Urothelium cell line (cell line): ENCODE measurements at regions not wholly inside any gene's neighbourhood (a gene's known extent, or its start where the extent isn't known, plus 50 kb on each side); places are given as distances from the start of the nearest gene placed in this dataset.

Experiments used
- DNase-seq: peaks from one replicate; pipeline ENCODE4 v3.0.0; 2011; ENCODE audit warnings: low spot score, mixed read lengths
- FAIRE-seq: peaks from 2 replicates; lab custom pipeline; 2011; peaks lifted over from hg19 to GRCh38; lab: Jason Lieb, UNC

DNA sequence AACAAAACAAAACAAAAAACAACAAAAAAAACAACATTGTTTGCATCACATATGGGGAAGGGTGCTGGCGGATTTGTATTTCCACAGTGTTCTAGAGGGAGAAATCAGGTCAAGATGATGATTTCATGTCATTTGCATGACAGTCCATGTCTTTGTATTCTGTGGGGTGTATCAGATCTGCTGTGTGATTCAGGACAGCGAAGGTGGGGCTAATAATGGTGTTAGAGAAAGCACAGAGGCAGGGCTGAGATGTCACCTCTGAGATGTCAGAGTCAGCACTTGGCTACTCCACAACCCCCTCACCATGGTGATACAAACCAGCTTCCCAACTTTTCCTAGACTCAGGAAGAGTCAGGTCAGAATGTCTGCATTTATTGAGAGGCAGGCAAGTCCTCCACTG, 543.2 kb downstream of the BCL11B start:
- FAIRE-seq (no peak), DNase-seq (no peak)

GRCh38 chr14:98731286-98731685, 540.7 kb downstream of the BCL11B start:
- DNase-seq (no peak), FAIRE-seq (no peak)

DNA sequence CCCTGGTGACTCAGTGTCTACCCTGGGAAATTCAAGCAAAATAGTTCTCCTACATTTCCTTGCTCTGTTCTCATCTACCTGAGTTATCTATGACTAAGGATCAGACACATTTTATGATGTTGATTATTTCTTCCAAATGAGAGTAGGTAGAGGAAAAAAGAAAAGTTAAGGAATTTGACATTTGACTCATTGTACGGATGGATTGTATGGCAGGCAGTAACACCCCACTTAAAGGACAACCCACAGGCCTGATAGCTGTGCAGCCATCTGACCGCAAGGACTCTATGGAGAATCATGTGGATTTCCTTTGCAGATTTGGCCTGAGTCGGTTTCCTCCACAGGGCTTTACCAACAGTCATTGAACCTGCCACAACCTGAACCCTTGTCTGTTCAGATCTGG, 540.3 kb downstream of the BCL11B start:
- DNase-seq (no peak), FAIRE-seq (no peak)

DNA sequence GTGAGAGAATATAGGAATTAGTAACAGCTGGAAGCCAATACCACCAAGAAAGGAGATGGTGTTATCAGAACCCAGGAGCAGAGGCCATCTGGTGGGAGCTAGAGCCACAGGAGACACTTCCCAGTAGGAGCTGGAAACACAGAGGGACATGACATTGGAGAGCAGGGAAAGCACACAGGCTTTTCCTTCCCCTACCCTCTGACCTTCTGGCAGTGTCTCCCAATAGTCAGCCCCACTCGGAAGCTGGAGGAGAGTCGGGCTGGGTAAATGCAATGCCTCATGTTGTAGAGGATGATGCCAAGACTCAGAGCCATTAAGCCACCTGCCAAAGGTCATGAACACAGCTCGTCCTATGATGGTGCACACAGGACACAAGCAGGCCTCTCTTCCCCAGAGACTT, 538.5 kb downstream of the BCL11B start:
- FAIRE-seq = no peak
- no peak for DNase-seq

- FAIRE-seq (no peak), DNase-seq (no peak)
Observed at GRCh38 chr14:98736701-98737338, 535.2 kb downstream of the BCL11B start.

DNA sequence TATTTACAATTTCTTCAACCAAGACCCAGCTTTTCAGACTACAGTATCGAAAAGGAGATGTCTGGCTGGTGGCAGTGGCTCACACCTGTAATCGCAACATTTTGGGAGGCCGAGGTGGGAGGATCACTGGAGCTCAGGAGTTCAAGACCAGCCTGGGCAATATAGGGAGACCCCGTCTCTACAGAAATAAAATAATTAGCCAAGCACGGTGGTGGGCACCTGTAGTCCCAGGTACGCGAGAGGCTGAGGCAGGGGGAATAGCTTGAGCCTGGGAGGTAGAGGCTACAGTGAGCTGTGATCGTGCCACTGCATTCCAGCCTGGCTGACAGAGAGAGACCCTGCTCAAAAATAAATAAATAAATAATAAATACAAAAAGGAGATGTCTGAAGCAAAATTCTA, 530.5 kb downstream of the BCL11B start:
- FAIRE-seq = no peak
- no peak for DNase-seq

DNA sequence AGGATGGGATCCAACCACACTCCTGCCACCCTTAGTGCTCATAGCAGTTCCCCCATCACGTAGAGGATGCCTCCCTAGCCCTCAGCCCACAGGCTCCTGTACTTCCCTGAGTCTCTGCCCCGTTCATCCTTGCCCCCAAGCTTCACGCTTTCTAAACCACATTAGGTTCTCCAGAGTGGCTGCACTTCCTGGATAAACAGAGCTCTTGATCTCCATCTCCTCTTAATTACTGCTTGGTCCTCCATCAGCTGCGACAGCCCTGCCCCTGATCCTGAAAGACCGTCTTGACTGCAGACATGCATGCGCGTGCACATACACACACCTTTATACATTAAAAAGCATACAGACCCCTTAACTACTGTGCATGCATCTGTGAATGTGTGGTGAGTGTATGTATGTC, 530.0 kb downstream of the BCL11B start:
- FAIRE-seq = no peak
- no peak for DNase-seq

DNA sequence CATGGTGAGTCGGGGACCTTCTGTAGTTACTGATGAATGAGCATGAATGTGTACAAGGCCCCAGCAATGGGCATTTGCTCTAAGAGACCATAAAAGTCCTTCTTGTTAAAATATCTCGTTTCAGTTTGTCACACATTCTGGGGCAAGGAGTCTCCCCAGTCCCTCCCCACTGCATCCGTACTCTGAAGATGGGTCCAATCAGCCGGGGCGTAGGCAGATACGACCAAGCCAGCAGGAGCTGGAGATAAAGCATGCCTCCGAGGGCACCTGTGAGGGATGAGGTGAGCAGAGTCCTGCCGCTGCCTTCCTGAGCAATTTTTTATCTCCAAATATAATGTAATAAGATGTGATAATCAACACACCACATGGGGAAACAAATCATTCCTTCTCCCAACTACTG, 528.5 kb downstream of the BCL11B start:
- DNase-seq (no peak), FAIRE-seq (no peak)

- FAIRE-seq = no peak
- DNase-seq = no peak
Observed at GRCh38 chr14:98748966-98749365, 523.0 kb downstream of the BCL11B start.

GRCh38 chr14:98751110-98751509, 520.9 kb downstream of the BCL11B start:
- FAIRE-seq = no peak
- DNase-seq = no peak

GRCh38 chr14:98752660-98753059, 519.3 kb downstream of the BCL11B start:
- FAIRE-seq = no peak
- DNase-seq = no peak

DNA sequence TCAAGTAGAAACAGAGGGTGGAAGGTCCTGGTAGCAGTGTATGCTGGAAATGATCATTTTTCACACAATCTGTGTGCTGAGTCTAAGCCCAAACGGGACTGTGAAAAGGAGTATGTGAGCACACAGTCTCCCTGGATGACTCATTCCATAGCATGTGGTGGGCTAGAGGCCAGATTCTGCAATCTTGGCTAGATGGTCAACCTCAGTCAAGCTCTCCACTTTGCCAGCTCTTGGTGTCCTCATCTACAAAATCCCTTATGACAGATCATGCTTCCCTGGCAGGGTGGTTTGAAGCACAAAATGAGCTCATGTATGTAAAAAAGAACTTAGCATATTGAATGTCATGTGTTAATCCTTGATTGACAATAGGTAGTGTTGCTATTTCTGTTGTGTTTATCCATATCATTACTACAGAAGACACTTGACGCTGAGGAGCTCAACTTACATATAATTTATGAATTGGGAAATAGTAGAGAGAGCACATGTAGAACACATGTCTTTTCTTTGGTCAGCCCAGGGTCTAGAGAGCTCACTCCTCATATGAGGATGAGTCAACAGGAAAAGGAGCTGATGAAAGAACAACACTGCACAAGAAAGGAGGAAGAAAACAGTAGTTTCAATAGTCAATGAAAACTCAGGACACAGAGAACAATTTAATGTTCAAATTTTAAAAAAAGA, 517.5 kb downstream of the BCL11B start:
- FAIRE-seq (no peak), DNase-seq (no peak)

- FAIRE-seq = no peak
Observed at GRCh38 chr14:98756749-98757148, 515.2 kb downstream of the BCL11B start.

GRCh38 chr14:98758440-98758839, 513.6 kb downstream of the BCL11B start:
- FAIRE-seq (no peak), DNase-seq (no peak)

More at GRCh38 chr14:98756749-98757148, 515.2 kb downstream of the BCL11B start:
- DNase-seq = no peak

DNA sequence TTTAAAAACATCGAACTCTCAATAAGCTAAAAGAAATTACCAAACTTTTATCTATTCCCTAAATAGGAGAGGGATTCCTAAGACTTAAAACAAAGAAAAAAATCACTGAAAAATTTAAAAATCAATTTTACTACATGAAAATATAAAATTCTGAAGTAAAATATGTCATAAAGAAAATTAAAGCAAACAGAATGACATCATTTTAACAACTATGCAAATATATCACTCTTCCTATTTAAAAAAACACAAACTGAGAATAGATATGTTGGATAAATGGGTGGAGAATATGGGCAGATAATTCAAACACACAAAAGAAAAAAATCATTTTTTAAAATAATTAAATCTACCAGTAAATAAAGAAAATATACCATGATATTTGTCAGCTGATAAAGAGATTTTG, 510.0 kb downstream of the BCL11B start:
- FAIRE-seq = no peak
- DNase-seq = no peak

DNA sequence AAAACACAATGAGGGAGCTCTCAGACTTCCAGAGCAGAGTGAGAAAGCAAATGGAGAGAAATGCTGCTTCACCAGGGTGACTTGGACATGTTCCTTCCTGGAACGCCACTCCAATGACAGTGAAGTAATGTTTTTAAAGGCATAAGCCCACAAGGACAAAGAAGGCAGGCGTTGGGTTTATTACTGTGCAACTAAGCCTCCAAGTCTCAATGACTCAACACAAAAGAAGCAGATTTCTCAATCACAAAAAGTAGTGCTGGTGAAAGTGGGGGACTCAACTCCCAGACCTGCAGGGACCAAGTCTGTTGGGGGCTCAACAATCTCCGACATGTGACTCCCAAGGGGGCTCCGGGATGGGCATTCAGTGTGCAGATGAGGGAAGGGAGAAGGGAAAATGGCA, 505.2 kb downstream of the BCL11B start:
- FAIRE-seq (no peak), DNase-seq (peak; percentile 9)

DNA sequence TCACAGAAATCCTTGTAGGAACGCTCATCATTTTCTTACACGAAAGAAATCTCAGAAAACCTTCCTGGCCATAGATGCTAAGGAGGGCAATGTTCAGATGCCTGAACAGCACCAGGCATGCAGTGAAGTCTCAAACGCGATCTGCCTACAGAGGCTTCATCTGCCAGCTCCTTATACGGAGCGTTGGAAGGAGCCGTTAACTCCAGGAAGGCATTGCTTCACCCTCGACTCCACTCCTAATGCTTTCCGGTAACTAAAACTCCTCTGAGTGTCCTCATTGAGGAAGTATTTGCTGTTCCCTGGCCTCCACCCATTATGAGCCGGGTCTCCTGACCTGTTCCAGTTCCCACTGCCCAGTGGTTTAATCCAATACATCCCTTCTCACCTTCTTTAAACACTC, 502.7 kb downstream of the BCL11B start:
- FAIRE-seq (no peak), DNase-seq (no peak)

DNA sequence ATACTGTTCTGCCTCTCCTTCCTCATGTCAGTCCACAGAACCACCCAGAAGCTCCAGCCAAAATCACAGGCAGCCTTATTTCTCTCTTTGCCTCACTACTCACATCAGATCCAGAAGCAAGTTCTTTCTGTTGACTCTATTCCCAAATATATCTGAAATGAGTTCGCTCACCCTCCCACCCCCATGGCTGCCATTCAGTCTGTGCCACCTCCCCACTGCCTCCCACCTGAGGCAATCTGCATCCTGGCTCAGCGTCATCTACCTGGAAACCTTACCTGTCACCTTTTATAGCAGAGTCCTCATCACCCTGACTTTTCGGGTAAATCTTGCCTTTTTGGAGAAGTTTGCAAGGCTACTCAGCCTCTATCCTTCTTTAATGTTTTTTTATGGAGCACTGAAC, 501.8 kb downstream of the BCL11B start:
- FAIRE-seq = no peak
- no peak for DNase-seq

DNA sequence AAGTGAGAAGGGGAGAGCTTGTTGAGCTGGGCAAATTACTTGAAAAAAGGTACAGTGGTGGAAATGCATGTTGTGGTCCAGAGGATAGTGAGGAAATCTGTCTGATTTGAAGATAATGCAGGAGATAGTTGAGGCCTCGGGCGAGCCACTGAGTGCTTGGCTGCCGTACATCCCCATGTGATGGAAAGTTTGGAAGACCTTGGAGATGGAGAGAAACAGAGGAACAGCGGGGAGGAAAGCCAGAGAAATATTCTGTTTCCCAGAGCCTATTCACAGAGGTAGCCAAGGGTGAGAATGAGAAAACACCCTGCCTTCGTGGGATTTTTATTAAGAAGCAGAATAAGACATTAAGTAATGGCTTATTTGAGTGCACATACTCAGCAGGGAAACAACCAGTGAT, 498.2 kb downstream of the BCL11B start:
- DNase-seq (no peak), FAIRE-seq (no peak)

- FAIRE-seq = no peak
- DNase-seq = no peak
Observed at GRCh38 chr14:98775892-98776291, 496.1 kb downstream of the BCL11B start.

DNA sequence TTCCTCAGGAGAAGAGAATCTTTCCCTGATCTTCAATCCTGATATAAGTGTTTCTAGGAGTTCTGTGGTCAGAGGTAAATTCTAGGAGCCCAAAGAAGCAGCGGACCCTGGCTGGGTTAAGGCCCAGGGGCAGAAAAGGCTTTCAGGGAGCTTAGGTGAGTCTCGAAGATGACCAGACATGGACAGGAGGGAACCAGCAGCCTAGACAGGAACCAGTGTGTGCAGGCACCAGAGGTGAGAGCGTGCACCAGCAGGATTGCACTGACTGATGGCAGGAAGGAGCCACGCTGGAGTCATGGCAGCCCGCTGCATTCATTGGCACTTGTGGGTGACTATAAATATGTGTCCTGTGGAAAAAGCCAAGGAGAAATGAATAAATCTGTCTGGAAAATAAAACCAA, 489.9 kb downstream of the BCL11B start:
- DNase-seq (no peak), FAIRE-seq (no peak)

DNA sequence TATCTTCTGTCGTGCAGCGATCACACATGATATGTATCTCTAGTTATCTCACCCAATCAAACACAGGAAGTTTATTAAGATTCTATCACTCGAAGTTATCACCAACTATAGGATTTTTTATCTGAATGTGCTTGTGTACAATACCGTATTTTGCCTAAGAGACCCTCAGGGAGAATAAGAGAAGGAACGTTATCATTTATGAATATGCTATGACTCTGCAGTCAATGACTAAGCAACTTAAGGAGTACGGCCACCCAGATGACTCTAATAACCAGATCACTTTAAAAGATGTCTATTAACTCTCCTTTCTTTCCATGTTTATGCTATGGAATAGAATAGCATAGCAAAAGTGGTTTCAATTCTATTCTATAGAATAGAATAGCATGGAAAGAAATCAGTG, 486.4 kb downstream of the BCL11B start:
- no peak for FAIRE-seq

DNA sequence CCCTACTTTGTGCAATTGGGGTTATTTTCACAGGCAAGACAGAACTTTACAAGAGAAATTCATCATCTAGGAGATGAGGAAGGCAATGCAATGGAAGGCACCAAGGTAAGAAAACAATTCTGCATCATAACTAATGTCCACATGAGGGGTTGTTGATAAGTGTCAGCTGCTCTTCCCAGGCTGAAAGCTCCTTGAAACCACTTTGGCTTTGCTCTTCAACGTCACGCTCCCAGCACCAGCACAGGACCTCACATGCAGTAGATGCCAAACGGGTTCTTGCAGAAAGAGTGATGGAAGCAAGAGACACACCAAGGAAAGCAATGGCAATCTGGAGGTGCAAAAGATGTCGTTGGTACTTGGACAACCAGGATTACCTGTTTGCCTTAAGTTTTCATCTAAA, 485.5 kb downstream of the BCL11B start:
- FAIRE-seq (no peak), DNase-seq (no peak)

More for the DNA sequence above, 486.4 kb downstream of the BCL11B start:
- no peak for DNase-seq
